GM10248 (cell line): ENCODE measurements at regions not wholly inside any gene's neighbourhood (a gene's known extent, or its start where the extent isn't known, plus 50 kb on each side); places are given as distances from the start of the nearest gene placed in this dataset.

ENCODE experiments used
- CTCF ChIA-PET: fragments of 300-600 bp; sonication (Branson Sonifier 250); formaldehyde crosslinking; extraction: SDS; loops from one replicate; lab custom pipeline; 2021; ENCODE audit warnings: antibody characterized with exemption; lab: Yijun Ruan, JAX
- POLR2A ChIA-PET: fragments of 350-650 bp; sonication (Branson Sonifier 250); formaldehyde crosslinking; extraction: SDS; loops from one replicate; lab custom pipeline; 2020; ENCODE audit warnings: antibody characterized with exemption; lab: Yijun Ruan, JAX
- DNase-seq: peaks from one replicate; pipeline ENCODE4 v3.0.0; 2012; ENCODE audit errors: extremely low spot score
- TF ChIP-seq, protein P1 (sequence below): IDR thresholded peaks from 2 replicates; pipeline ENCODE4 v1.5.1; 2012; ENCODE audit warnings: mild to moderate bottlenecking, low read depth; ENCODE audit errors: extremely low read depth, missing control alignments, control extremely low read depth

DNA sequence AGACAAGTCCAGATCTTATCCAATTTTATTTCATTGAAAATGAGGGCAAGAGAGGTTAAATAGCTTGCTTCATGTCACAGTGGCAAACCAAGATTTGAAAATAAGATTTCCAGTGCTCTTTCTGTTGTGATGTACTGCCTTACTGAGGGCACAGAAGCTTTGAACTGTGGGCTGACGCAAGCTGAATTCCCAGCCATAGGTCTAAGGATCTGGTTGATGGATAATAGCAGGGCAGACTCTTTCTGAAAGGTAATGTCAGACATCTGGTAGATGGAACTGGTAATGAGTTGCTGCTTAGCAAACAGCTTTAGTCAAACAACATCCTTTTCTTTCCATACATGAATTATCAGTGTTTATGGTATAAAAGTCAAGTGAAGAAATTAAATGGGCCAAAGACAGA is 193.9 kb upstream of the RASGEF1B start:
- ChIA-PET CTCF (interaction anchor here (0.7 to 1.2 kb wide), 2 partner anchors 20 to 23 kb away, joined by 3 to 4 read pairs; no protein-coding TSS in a partner anchor), POLR2A (no interaction called here)
- TF ChIP-seq, protein P1, sequence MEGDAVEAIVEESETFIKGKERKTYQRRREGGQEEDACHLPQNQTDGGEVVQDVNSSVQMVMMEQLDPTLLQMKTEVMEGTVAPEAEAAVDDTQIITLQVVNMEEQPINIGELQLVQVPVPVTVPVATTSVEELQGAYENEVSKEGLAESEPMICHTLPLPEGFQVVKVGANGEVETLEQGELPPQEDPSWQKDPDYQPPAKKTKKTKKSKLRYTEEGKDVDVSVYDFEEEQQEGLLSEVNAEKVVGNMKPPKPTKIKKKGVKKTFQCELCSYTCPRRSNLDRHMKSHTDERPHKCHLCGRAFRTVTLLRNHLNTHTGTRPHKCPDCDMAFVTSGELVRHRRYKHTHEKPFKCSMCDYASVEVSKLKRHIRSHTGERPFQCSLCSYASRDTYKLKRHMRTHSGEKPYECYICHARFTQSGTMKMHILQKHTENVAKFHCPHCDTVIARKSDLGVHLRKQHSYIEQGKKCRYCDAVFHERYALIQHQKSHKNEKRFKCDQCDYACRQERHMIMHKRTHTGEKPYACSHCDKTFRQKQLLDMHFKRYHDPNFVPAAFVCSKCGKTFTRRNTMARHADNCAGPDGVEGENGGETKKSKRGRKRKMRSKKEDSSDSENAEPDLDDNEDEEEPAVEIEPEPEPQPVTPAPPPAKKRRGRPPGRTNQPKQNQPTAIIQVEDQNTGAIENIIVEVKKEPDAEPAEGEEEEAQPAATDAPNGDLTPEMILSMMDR, result no peak
- DNase-seq, result no peak

DNA sequence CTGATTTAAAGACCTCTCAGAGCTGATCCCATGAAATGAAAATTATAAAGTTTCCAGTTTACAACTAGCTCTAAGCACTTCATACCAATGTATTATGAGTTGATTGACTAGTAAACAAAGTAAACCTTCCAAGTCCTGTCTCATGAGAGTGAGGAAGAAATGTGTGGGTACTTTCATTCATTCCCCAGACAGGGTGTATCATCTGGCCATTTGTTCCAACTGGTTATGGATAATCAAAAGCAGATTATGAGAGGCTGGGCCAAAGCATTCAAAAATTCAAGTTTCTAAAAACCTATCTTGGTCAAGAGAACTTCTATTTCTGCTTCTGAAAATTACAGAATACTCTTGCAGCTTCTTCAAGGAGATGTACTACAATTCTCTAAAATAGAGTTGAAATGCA is 193.3 kb upstream of the RASGEF1B start:
- CTCF ChIA-PET, result interaction anchor here (0.7 to 1.8 kb wide), 3 partner anchors 10 to 61 kb away, joined by 3 to 4 read pairs (median 3); no protein-coding TSS in a partner anchor
- DNase-seq, result no peak
- TF ChIP-seq, protein P1, result no peak
- POLR2A ChIA-PET, result no interaction called here

DNA sequence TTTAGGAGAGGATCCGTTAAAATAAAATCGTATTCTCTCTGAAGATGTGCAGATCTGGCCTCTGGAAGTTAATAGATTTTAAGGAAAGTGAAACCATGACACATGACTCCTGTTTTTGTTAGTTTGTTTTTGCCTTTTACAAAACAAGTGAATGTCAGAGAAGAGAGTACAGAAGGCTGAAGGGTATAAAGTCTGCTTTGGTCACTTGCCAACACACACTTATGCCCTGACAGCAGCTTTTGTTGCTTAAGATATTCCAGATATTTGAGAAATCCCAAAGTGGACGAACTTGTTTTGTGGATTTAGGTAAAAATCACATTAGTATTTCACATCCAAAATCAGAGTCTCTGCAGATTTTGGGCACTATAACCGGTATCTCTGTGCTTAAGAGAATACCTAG is 192.4 kb upstream of the RASGEF1B start:
- POLR2A ChIA-PET, result no interaction called here
- DNase-seq, result no peak

GRCh38 chr4:81663368-81663767 is 191.7 kb upstream of the RASGEF1B start:
- TF ChIP-seq, protein P1, result no peak
- CTCF ChIA-PET, result interaction anchor here (1.4 kb wide), 1 partner anchor 8 kb away, joined by 3 read pairs; no protein-coding TSS in a partner anchor
- POLR2A ChIA-PET, result no interaction called here
- DNase-seq, result no peak

More for the DNA sequence above, 192.4 kb upstream of the RASGEF1B start:
- TF ChIP-seq, protein P1, result no peak
- CTCF ChIA-PET, result interaction anchor here (0.7 to 1.8 kb wide), 2 partner anchors 11 to 62 kb away, joined by 3 to 4 read pairs; no protein-coding TSS in a partner anchor

DNA sequence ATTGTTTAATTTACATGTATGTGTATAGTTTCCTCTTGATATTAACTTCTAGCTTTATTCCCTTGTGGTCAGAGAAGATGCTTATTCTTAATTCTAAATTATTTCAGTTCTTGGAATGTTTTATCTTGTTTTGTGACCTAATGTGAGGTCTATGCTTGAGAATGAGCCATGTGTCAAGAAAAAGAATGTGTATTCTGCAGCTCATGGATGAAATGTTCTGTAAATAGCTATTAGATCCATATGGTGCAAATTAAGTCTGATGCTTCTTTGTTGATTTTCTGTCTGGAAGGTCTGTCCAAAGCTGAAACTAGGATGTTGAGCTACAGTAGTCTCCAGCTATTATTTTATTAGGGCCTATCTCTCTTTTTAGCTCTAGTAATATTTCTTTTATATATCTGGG is 187.3 kb upstream of the RASGEF1B start:
- TF ChIP-seq, protein P1, result no peak
- ChIA-PET CTCF (no interaction called here), POLR2A (no interaction called here)
- DNase-seq, result no peak

- TF ChIP-seq, protein P1, result no peak
- POLR2A ChIA-PET, result no interaction called here
- no peak for DNase-seq
- CTCF ChIA-PET, result interaction anchor here (1.3 to 1.7 kb wide), 3 partner anchors 9 to 104 kb away, joined by 3 to 7 read pairs (median 3); no protein-coding TSS in a partner anchor
Measured at GRCh38 chr4:81652069-81652478, 180.4 kb upstream of the RASGEF1B start.
